T-cell (primary cell): ENCODE measurements at regions not wholly inside any gene's neighbourhood (a gene's known extent, or its start where the extent isn't known, plus 50 kb on each side); places are given as distances from the start of the nearest gene placed in this dataset.

Experiments
- ATAC-seq, 4 experiments: fragments of 200-7000 bp in 3 of 4; fragments of 150-1000 bp in 1 of 4; cut with Tn5 transposase; replicated peaks in 1 of 4; 1 replicate in 3 of 4; 2 replicates in 1 of 4; pipeline ENCODE4 v1.10.0; 2021; ENCODE audit warnings: moderate library complexity in 3 of 4, mild to moderate bottlenecking in 2 of 4, moderate number of reproducible peaks in 1 of 4
- CTCF ChIA-PET, 2 donors: fragments of 300-600 bp; sonication (Branson Sonifier 250); formaldehyde crosslinking; loops; one replicate each; lab custom pipeline; 2022; ENCODE audit warnings: antibody characterized with exemption in 2 of 2; lab: Charles Lee
- POLR2A ChIA-PET, 2 donors: fragments of 300-600 bp; sonication (Branson Sonifier 250); formaldehyde crosslinking; loops; one replicate each; lab custom pipeline; 2022; ENCODE audit warnings: antibody characterized with exemption in 2 of 2; lab: Charles Lee
- DNase-seq, 35 experiments: peaks; one replicate each; pipeline versions ENCODE4 v3.0.0 to v3.0.0-alpha.2; 2013 to 2023
- H3K27ac ChIP-seq: one replicate; pipeline ENCODE4 v1.5.1; 2013; ENCODE audit warnings: low read length
- H3K27me3 ChIP-seq, 2 experiments: replicated peaks in 1 of 2; 1 replicate in 1 of 2; 2 replicates in 1 of 2; pipeline versions ENCODE4 v1.6.1 to v1.7.0; 2013; ENCODE audit warnings: low read length in 1 of 2, mixed read lengths in 1 of 2; ENCODE audit not compliant: control insufficient read depth in 2 of 2, insufficient read depth in 2 of 2; ENCODE audit errors: extremely low read depth in 1 of 2
- H3K36me3 ChIP-seq, 2 donors: 1 replicate in 1 of 2; 2 replicates in 1 of 2; pipeline versions ENCODE4 v1.6.1 to v1.7.0; 2013; ENCODE audit warnings: low read length in 1 of 2; ENCODE audit not compliant: control insufficient read depth in 2 of 2, insufficient read depth in 1 of 2; ENCODE audit errors: extremely low read depth in 1 of 2
- H3K4me1 ChIP-seq, 2 experiments: 1 replicate in 1 of 2; 2 replicates in 1 of 2; pipeline versions ENCODE4 v1.6.1 to v1.7.0; 2013; ENCODE audit warnings: low read length in 2 of 2, mixed read lengths in 1 of 2; ENCODE audit not compliant: insufficient read depth in 2 of 2, control insufficient read depth in 1 of 2; ENCODE audit errors: extremely low read depth in 1 of 2
- H3K4me3 ChIP-seq, 2 donors: 1 replicate in 1 of 2; 2 replicates in 1 of 2; pipeline versions ENCODE4 v1.5.1 to v1.7.0; 2013; ENCODE audit warnings: mild to moderate bottlenecking in 2 of 2, low read length in 1 of 2, moderate library complexity in 1 of 2; ENCODE audit not compliant: control insufficient read depth in 1 of 2; ENCODE audit errors: extremely low read depth in 1 of 2
- H3K9me3 ChIP-seq: 2 replicates; pipeline ENCODE4 v1.7.0; 2013
- H3K27ac Mint-ChIP-seq, 2 donors: one replicate each; pipeline ENCODE4 v1.8.0; 2020 to 2021; ENCODE audit warnings: mild to moderate bottlenecking in 2 of 2, mixed read lengths in 2 of 2
- H3K27me3 Mint-ChIP-seq, 2 donors: one replicate each; pipeline ENCODE4 v1.8.0; 2021 to 2022; ENCODE audit warnings: mixed read lengths in 2 of 2
- H3K36me3 Mint-ChIP-seq: one replicate; pipeline ENCODE4 v1.8.0; 2021; ENCODE audit warnings: mixed read lengths
- H3K4me1 Mint-ChIP-seq, 3 donors: one replicate each; pipeline ENCODE4 v1.8.0; 2020 to 2022; ENCODE audit warnings: mixed read lengths in 3 of 3, mild to moderate bottlenecking in 1 of 3
- H3K4me3 Mint-ChIP-seq, 3 donors: one replicate each; pipeline ENCODE4 v1.8.0; 2020 to 2022; ENCODE audit warnings: mild to moderate bottlenecking in 3 of 3, mixed read lengths in 3 of 3, moderate library complexity in 3 of 3
- H3K9me3 Mint-ChIP-seq, 3 donors: one replicate each; pipeline ENCODE4 v1.8.0; 2020 to 2022; ENCODE audit warnings: mixed read lengths in 3 of 3
- WGBS: methylation state at CpG from one replicate; pipeline ENCODE4 v1.1.5; 2013; ENCODE audit warnings: missing lambda C conversion rate; ENCODE audit not compliant: insufficient coverage; 5-methylcytosine and 5-hydroxymethylcytosine counted together

- Mint-ChIP-seq H3K27me3 (peaks cover 0 to 3% of the 10 kb centered on the region in 2 donors), H3K4me1 (peaks cover 0 to 2% (median 0%) of the 10 kb centered on the region in 3 donors), H3K9me3 (peaks cover 0 to 4% (median 3%) of the 10 kb centered on the region in 3 donors), H3K36me3 (no peaks in the 10 kb centered on the region), H3K4me3 (no peak overlapping the region), H3K27ac (no peak overlapping the region)
- no peak for DNase-seq
- no peaks in the 10 kb centered on the region for H3K27me3 ChIP-seq
- no peaks in the 10 kb centered on the region for H3K9me3 ChIP-seq
- no peaks in the 10 kb centered on the region for H3K4me1 ChIP-seq
- ATAC-seq: no peak
- H3K4me3 ChIP-seq: no peak overlapping the region
- ChIA-PET CTCF (no interaction called here), POLR2A (no interaction called here)
- no peak overlapping the region for H3K27ac ChIP-seq
- no peaks in the 10 kb centered on the region for H3K36me3 ChIP-seq
- WGBS: no CpG with 5 or more reads among the region's 1 CpG
Measured at GRCh38 chrX:69415698-69416097, 88.4 kb upstream of the NALF2 start.

GRCh38 chrX:69412661-69413060, 91.5 kb upstream of the NALF2 start:
- Histone ChIP-seq H3K36me3 (no peaks in the 10 kb centered on the region), H3K4me3 (no peak overlapping the region), H3K4me1 (no peaks in the 10 kb centered on the region), H3K27ac (no peak overlapping the region), H3K27me3 (no peaks in the 10 kb centered on the region), H3K9me3 (no peaks in the 10 kb centered on the region)
- H3K27ac Mint-ChIP-seq: no peak overlapping the region
- CTCF ChIA-PET: no interaction called here
- WGBS: no CpG with 5 or more reads among the region's 3 CpGs
- no peaks in the 10 kb centered on the region for H3K36me3 Mint-ChIP-seq
- peaks cover 0 to 2% (median 0%) of the 10 kb centered on the region in 3 donors for H3K4me1 Mint-ChIP-seq
- H3K27me3 Mint-ChIP-seq: no peaks in the 10 kb centered on the region
- ATAC-seq (no peak), DNase-seq (no peak)
- H3K9me3 Mint-ChIP-seq: peaks cover 0 to 4% (median 3%) of the 10 kb centered on the region in 3 donors
- H3K4me3 Mint-ChIP-seq: no peak overlapping the region
- POLR2A ChIA-PET: no interaction called here

- H3K9me3 Mint-ChIP-seq: no peaks in the 10 kb centered on the region
- CTCF ChIA-PET: no interaction called here
- no peak for DNase-seq
- H3K4me1 Mint-ChIP-seq: no peaks in the 10 kb centered on the region
- peaks cover 0 to 26% of the 10 kb centered on the region in 2 donors for H3K27me3 Mint-ChIP-seq
- no peaks in the 10 kb centered on the region for H3K36me3 ChIP-seq
- ATAC-seq: no peak
- no peaks in the 10 kb centered on the region for H3K4me1 ChIP-seq
- no peaks in the 10 kb centered on the region for H3K36me3 Mint-ChIP-seq
- no peak overlapping the region for H3K27ac Mint-ChIP-seq
- POLR2A ChIA-PET: no interaction called here
- no peak overlapping the region for H3K4me3 Mint-ChIP-seq
- H3K4me3 ChIP-seq: no peak overlapping the region
- H3K27ac ChIP-seq: no peak overlapping the region
- H3K9me3 ChIP-seq: no peaks in the 10 kb centered on the region
- no peaks in the 10 kb centered on the region for H3K27me3 ChIP-seq
Measured at GRCh38 chrX:69398881-69399280, 105.2 kb upstream of the NALF2 start.

GRCh38 chrX:69396916-69397315, 107.2 kb upstream of the NALF2 start:
- Histone ChIP-seq H3K27ac (no peak overlapping the region), H3K9me3 (no peaks in the 10 kb centered on the region), H3K36me3 (no peaks in the 10 kb centered on the region), H3K4me1 (no peaks in the 10 kb centered on the region), H3K27me3 (no peaks in the 10 kb centered on the region), H3K4me3 (no peak overlapping the region)
- ATAC-seq: no peak
- ChIA-PET CTCF (no interaction called here), POLR2A (interaction anchor here in 1 of 2 donors (0.7 kb wide), 1 partner anchor 12 kb away, joined by 3 read pairs; no protein-coding TSS in a partner anchor)
- no peak overlapping the region for H3K27ac Mint-ChIP-seq
- no CpG with 5 or more reads among the region's 4 CpGs for WGBS
- no peak for DNase-seq
- no peaks in the 10 kb centered on the region for H3K9me3 Mint-ChIP-seq
- peaks cover 0 to 32% of the 10 kb centered on the region in 2 donors for H3K27me3 Mint-ChIP-seq
- no peak overlapping the region for H3K4me3 Mint-ChIP-seq
- no peaks in the 10 kb centered on the region for H3K36me3 Mint-ChIP-seq
- H3K4me1 Mint-ChIP-seq: no peaks in the 10 kb centered on the region

GRCh38 chrX:69395306-69395705, 108.8 kb upstream of the NALF2 start:
- Histone ChIP-seq H3K4me1 (no peaks in the 10 kb centered on the region), H3K4me3 (no peak overlapping the region), H3K9me3 (no peaks in the 10 kb centered on the region), H3K27ac (no peak overlapping the region), H3K27me3 (no peaks in the 10 kb centered on the region), H3K36me3 (no peaks in the 10 kb centered on the region)
- no CpG with 5 or more reads among the region's 4 CpGs for WGBS
- Mint-ChIP-seq H3K9me3 (no peaks in the 10 kb centered on the region), H3K4me3 (no peak overlapping the region), H3K27ac (no peak overlapping the region), H3K4me1 (no peaks in the 10 kb centered on the region), H3K36me3 (no peaks in the 10 kb centered on the region), H3K27me3 (peaks cover 0 to 42% of the 10 kb centered on the region in 2 donors)
- DNase-seq (no peak), ATAC-seq (no peak)
- ChIA-PET CTCF (no interaction called here), POLR2A (no interaction called here)

GRCh38 chrX:69389101-69389501, 115.0 kb upstream of the NALF2 start:
- H3K9me3 Mint-ChIP-seq: no peaks in the 10 kb centered on the region
- H3K4me1 Mint-ChIP-seq: no peaks in the 10 kb centered on the region
- Histone ChIP-seq H3K4me3 (no peak overlapping the region), H3K9me3 (no peaks in the 10 kb centered on the region), H3K27ac (no peak overlapping the region), H3K27me3 (peaks cover 0 to 10% of the 10 kb centered on the region in 2 experiments), H3K36me3 (no peaks in the 10 kb centered on the region), H3K4me1 (peaks cover 0 to 3% of the 10 kb centered on the region in 2 experiments)
- peaks cover 7 to 57% of the 10 kb centered on the region in 2 donors for H3K27me3 Mint-ChIP-seq
- CTCF ChIA-PET: no interaction called here
- POLR2A ChIA-PET: no interaction called here
- ATAC-seq (no peak), DNase-seq (no peak)
- H3K36me3 Mint-ChIP-seq: no peaks in the 10 kb centered on the region
- H3K4me3 Mint-ChIP-seq: no peak overlapping the region
- WGBS: no CpG with 5 or more reads among the region's 7 CpGs
- H3K27ac Mint-ChIP-seq: no peak overlapping the region

GRCh38 chrX:69388526-69388925, 115.6 kb upstream of the NALF2 start:
- Histone ChIP-seq H3K4me1 (peaks cover 0 to 3% of the 10 kb centered on the region in 2 experiments), H3K4me3 (no peak overlapping the region), H3K36me3 (no peaks in the 10 kb centered on the region), H3K27ac (no peak overlapping the region), H3K27me3 (peaks cover 0 to 10% of the 10 kb centered on the region in 2 experiments), H3K9me3 (no peaks in the 10 kb centered on the region)
- ATAC-seq (no peak), DNase-seq (no peak)
- Mint-ChIP-seq H3K4me3 (no peak overlapping the region), H3K27ac (no peak overlapping the region), H3K9me3 (no peaks in the 10 kb centered on the region), H3K36me3 (no peaks in the 10 kb centered on the region), H3K27me3 (peaks cover 7 to 57% of the 10 kb centered on the region in 2 donors), H3K4me1 (no peaks in the 10 kb centered on the region)
- WGBS: 29% methylated on average over 5 of the region's 5 CpGs
- ChIA-PET CTCF (no interaction called here), POLR2A (no interaction called here)
